GM12865 (cell line): ENCODE measurements at regions not wholly inside any gene's neighbourhood (a gene's known extent, or its start where the extent isn't known, plus 50 kb on each side); places are given as distances from the start of the nearest gene placed in this dataset.

Experiments used
- DNase-seq: peaks from one replicate; pipeline ENCODE4 v3.0.0; 2010; ENCODE audit warnings: low read depth
- H3K4me3 ChIP-seq: 2 replicates; pipeline ENCODE4 v1.5.1; 2011; ENCODE audit warnings: mild to moderate bottlenecking, low read depth, low read length, control low read depth
- TF ChIP-seq, protein P1 (sequence below): IDR thresholded peaks from 2 replicates; pipeline ENCODE4 v1.5.1; 2011; ENCODE audit warnings: low read length, control low read depth, low read depth, inconsistent platforms; ENCODE audit not compliant: insufficient read depth; ENCODE audit errors: missing control alignments

DNA sequence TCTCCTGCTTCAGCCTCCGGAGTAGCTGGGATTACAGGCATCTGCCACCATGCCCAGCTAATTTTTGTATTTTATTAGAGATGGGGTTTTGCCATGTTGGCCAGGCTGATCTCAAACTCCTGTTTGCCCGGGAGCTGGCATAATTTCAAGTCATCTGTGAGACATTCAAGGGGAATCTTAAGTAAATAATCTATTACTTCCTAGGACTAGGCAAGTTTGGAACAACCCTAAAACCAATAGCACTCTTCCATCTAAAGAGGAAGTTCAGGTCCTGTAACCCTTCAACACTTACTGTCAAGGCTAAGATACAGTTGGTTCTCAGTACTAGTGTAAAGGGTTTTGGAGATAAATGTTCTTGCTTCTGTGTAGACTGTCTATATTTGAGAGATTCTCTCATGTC lies 267.8 kb upstream of the IRAK1BP1 start:
- no peak for DNase-seq
- TF ChIP-seq, protein P1, sequence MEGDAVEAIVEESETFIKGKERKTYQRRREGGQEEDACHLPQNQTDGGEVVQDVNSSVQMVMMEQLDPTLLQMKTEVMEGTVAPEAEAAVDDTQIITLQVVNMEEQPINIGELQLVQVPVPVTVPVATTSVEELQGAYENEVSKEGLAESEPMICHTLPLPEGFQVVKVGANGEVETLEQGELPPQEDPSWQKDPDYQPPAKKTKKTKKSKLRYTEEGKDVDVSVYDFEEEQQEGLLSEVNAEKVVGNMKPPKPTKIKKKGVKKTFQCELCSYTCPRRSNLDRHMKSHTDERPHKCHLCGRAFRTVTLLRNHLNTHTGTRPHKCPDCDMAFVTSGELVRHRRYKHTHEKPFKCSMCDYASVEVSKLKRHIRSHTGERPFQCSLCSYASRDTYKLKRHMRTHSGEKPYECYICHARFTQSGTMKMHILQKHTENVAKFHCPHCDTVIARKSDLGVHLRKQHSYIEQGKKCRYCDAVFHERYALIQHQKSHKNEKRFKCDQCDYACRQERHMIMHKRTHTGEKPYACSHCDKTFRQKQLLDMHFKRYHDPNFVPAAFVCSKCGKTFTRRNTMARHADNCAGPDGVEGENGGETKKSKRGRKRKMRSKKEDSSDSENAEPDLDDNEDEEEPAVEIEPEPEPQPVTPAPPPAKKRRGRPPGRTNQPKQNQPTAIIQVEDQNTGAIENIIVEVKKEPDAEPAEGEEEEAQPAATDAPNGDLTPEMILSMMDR = no peak
- no peak overlapping the region for H3K4me3 ChIP-seq

DNA sequence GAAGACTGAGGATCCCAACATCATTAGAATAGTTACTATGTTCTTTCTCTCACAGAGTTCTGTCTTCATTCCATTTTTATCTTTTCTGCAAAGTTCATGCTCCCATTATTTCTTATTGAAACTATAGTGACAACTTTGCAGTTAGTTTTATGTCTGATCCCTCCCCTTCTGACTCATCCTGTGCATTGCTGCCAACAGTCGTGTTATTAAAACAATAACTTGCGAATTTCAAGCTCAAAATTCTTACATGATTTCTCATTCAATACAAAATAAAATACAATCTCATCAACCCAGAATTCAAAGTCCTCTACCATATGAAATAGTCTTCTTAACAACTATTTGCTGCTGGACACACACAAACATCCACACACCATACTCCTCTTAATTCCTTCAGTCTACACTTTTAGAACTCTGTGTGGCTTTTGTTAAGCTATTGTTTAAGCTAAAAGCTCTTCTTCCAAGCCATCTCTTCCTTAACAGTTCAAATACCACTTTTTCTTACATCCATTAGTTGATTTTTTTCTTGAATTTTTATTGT lies 261.4 kb upstream of the IRAK1BP1 start:
- no peak for DNase-seq
- no peak overlapping the region for H3K4me3 ChIP-seq
- TF ChIP-seq, protein P1 = no peak

DNA sequence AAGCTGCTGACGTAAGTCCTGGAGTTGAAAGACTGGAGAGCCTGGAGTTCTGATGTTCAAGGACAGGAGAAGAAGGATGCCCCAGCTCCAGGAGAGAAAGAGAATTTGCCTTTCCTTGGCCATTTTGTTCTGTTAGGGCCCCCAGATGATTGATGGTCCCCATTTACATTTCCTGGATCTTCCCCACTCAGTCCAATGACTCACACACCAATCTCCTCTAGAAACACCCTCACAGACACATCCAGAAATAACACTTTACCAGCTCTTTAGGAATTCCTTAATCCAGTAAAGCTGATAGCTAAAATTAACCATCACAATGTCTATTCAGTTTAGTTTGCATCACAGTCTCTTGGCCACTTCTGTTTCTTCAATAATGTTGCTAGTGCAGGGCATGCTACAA lies 260.2 kb upstream of the IRAK1BP1 start:
- no peak overlapping the region for H3K4me3 ChIP-seq
- TF ChIP-seq, protein P1 = no peak
- no peak for DNase-seq

DNA sequence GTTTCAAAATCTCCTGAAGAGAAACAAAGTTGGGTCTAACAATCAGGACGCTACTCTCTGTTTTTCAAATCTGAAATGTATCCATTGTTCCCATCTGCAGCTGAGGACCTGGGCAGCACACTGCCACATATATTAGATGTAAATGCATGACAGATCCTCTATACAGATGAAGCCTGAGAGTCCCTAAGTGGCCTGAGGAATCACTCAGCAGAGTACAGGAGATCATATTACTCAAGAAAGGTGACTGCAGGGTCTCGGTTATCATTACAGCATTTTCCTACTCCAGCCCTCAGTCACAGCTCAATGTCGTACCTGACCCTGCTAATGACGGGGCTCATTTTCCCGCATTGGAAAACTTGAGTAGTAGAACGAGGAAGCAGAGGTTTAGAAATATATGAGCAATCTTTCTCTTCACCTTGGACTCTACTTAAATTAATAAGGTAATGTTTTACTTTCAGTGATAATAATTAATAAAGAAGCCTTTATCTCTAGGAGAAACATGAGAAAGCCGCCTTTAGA lies 256.2 kb upstream of the IRAK1BP1 start:
- DNase-seq = no peak
- TF ChIP-seq, protein P1 = no peak
- no peak overlapping the region for H3K4me3 ChIP-seq

DNA sequence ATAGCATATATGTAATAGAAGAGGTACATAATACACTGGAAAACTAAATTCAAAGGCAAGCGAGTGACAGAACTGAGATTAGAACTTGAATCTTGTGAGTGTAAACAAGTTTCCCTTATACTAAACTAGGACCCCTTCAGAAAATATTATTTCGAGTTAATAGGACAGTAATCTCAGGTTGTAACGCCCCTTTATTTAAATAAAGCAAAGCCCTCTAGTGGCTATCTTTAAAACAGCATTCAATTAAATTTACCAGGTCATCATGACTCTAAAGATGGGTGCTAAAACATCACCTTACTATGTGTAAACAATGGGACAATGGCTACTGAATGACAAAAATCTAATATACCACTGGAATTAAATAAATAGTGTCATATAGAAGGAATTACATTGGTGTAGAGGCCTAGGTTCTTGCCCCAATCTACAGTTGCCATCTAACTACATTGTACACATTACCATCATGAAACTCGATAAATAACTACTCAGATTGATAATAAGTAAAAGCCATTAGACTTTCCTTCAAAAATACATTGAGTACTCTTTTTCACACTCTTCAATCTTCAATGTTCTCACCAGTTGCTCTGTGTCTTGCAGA lies 255.4 kb upstream of the IRAK1BP1 start:
- peak; percentile 16 for DNase-seq
- no peak overlapping the region for H3K4me3 ChIP-seq

DNA sequence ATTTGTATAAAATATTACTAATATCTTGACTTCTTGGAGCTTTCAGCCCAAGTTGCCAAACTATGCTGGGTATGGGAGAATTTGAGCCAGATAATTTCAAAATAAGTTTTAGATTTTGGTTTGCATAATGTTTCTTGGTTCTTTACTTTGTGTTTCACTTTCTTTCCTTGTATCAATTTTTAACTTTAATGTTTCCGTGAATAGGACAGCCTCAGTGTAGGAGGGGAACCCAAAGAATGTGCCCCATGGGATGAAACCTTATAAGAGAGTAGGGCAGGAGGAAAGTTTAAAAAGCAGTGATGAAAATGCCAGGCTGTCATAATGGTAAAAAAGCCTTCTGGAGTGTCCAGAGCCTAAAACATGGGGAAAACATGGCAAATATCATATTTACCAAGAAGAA lies 252.4 kb upstream of the IRAK1BP1 start:
- TF ChIP-seq, protein P1 = no peak
- H3K4me3 ChIP-seq = peak overlapping the region; percentile 20; the same call in 1 of the 2 replicates
- peak; percentile 6 for DNase-seq

More for the DNA sequence above, 255.4 kb upstream of the IRAK1BP1 start:
- TF ChIP-seq, protein P1 = peak; percentile 30
